NCI-H82 (cell line): ENCODE measurements at regions not wholly inside any gene's neighbourhood (a gene's known extent, or its start where the extent isn't known, plus 50 kb on each side); places are given as distances from the start of the nearest gene placed in this dataset.
A peak's percentile ranks its signal among the peaks of the same experiment; 100 is the strongest.

ENCODE experiments used
- DNase-seq: peaks from one replicate; lab custom pipeline; 2025; lab: John Stamatoyannopoulos, UW

- peak; percentile 53 for DNase-seq
Observed at GRCh38 chr15:69530991-69531664, 78.5 kb downstream of the RPLP1 start.

- DNase-seq = no peak
Observed at GRCh38 chr15:69531665-69532027, 79.0 kb downstream of the RPLP1 start.

- DNase-seq = peak; percentile 63
Observed at GRCh38 chr15:69532066-69532465, 79.4 kb downstream of the RPLP1 start.

DNA sequence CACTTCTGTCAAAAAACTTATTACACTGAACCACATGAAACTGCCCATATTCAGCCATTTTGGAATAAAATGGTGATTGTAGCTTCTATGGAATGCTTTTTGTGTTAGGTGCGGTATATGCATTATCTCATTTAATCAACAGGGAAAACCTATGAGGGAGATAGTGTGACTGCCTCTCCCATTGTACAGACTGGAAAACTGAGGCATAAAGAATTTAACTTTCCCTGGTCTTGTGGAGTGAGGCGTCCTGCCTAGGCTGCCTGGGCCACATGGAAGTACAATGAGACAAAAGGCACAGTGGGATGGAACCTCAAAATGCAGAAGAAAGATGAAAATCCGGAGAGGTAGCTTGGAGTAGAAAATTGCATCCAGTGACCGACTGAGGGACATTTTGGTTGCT is 80.2 kb downstream of the RPLP1 start:
- no peak for DNase-seq

GRCh38 chr15:69533522-69533921 is 80.9 kb downstream of the RPLP1 start:
- DNase-seq = no peak

- no peak for DNase-seq
Observed at GRCh38 chr15:69535101-69535638, 82.6 kb downstream of the RPLP1 start.

DNA sequence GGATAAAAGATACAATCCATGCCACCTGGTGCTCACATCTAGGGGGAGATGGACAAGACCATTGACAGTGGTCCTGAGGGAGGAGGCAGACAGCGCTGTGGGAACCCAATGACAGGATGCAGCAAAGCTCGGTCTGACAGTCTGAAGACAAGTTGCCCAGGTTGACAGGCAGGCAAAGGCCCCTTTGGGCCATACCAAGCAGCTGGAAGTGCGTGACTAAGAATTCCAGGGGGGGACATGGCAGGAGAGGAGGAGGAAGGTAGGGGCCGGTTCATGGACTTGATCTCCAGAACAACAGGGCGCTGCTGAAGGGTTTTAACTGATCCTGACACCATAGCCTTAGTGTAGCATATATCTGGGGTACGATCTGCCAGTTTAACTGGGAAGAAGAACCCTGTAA is 83.4 kb downstream of the RPLP1 start:
- peak; percentile 37 for DNase-seq

GRCh38 chr15:69536726-69537512 is 84.3 kb downstream of the RPLP1 start:
- no peak for DNase-seq

- peak; percentile 98 for DNase-seq
Observed at GRCh38 chr15:69537901-69538300, 85.3 kb downstream of the RPLP1 start.

DNA sequence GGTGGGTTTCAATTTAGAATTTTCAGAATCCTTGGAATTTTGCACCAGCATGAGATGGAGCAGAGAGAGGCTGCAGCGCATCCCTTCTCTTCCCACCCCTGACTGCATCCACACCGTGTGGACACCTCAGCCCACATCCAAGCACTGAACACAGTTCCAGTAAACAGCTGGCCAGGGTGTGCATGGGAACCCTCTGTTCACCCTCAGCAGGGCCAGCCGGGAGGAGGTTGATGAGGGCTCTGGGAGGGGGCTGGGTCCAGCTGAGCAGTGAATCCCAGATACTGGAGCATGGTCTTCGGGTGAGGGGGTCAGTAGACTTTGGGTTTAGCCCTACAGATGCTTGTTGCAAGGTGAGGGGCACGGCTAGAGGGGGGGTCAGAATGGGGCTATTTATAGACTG is 85.8 kb downstream of the RPLP1 start:
- DNase-seq = peak; percentile 78

DNA sequence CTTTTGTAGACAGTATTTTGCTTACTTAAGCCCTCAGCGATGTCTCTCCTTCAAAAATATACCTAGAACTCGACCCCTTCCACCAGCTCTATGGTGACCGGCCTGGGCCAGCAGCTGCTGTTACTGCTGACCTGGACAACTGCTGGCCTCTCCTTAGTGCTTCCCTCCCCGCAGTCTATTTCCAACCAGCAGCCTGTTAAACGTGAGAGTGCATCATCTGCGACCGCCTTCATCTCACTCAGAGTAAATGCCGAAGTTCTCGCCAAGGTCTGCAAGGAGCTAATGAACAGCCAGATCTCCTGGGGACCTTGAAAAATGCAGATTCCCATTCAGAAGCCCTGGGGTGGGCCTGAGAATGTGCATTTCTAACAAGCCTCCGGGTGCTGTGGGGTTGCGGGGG is 86.7 kb downstream of the RPLP1 start:
- DNase-seq = no peak

DNA sequence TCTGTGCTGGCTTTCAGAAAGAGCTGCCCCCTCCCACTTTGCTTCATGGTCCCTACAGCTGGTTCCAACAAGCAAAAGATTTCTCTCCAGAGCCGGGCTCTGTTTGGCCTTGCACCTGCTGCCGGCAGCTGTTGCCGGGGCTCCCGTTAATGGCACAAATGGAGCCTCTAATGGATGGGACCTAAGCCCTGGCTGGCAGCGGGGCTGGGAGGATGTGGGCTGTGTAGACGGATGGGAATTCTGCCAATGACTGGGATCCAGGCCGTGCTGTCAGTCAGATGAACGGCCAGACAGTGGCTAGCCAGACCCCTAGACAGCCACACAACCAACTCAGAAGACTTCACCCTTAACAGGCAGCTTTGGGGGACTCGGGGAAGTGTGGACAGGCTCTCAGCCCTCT is 88.0 kb downstream of the RPLP1 start:
- peak; percentile 81 for DNase-seq

- no peak for DNase-seq
Observed at GRCh38 chr15:69542028-69542427, 89.4 kb downstream of the RPLP1 start.

DNA sequence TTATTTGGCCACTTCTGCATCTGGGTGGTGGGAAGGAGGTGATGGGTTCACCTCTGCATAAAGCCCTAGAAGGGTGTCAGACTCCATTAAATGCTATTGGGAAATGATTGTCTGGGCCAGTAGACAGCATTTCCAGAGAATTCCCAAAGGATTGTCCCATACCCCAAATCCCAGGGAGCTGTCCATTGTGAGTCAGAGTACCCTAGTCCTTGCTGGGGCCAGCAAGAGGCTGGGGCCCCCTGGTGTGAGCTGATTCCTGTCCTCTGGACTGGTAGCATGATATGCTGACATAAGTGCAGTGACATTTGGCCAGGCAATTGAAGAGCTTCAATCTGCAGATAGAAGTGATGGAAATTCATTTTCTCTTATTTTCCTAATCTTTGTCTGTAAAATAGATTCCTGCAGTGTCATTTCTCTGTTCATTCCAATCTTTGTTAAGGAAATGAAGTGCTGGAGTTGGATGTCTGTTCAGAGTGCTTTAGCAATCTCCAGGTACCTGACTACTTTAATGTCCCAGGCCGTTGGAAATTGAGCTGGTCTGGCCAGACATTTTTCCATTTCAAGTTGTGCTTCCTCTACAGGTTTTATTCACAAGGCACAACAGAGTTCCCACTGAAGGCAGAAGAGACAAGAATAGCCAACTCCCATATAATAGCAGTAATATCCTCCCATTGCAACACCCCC is 91.2 kb downstream of the RPLP1 start:
- DNase-seq = no peak

DNA sequence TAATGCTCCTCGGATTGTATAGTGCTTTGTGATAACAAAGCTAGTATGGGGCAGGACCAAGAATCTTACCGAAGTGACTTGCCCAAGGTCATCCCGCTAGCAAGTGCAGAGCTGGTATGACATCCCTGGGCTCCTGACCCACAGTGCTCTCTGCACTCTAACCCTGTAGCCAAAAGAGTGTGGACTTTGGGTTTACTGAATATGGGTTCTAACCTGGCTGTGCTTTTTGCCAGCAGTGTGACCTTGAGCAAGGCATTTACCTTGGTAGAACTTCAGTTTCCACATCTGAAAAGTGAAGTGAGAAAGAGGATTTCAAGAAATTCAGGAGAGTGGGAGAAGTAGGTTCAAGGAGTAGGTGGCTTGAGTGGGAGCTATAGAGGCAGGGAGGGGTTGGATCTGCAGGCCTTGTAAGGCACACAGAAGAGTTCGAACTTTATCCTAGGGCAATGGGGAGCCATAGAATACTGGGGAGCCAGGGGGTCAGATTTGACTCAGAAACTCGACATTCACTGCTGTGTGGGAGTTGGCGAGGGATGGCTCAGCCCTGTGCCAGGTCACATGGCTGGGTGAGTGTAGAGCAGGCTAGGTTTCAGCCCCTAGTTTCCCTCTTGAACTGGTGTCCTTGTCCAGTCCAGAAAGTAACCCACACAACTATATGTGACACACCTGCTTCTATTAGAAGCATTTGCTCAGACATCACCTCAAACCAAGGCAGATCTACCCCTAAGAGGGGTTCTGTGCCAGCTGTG is 91.9 kb downstream of the RPLP1 start:
- no peak for DNase-seq

DNA sequence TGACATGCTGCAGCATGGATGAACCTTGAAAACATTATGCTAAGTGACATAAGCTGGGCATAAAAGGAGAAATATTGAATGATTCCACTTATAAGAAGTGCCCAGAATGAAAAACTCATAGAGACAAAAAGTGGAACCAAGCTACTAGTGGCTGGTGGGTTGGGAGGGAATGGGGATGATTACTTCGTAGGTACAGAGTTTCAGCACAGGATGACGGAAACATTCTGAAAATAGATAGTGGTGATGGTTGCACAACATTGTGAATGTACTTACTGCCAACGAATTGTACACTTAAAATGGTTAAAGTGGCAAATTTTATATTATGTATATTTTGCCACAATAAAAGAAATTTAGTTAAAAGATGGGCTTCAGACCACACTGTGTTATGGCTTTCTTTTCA is 93.6 kb downstream of the RPLP1 start:
- DNase-seq = no peak

DNA sequence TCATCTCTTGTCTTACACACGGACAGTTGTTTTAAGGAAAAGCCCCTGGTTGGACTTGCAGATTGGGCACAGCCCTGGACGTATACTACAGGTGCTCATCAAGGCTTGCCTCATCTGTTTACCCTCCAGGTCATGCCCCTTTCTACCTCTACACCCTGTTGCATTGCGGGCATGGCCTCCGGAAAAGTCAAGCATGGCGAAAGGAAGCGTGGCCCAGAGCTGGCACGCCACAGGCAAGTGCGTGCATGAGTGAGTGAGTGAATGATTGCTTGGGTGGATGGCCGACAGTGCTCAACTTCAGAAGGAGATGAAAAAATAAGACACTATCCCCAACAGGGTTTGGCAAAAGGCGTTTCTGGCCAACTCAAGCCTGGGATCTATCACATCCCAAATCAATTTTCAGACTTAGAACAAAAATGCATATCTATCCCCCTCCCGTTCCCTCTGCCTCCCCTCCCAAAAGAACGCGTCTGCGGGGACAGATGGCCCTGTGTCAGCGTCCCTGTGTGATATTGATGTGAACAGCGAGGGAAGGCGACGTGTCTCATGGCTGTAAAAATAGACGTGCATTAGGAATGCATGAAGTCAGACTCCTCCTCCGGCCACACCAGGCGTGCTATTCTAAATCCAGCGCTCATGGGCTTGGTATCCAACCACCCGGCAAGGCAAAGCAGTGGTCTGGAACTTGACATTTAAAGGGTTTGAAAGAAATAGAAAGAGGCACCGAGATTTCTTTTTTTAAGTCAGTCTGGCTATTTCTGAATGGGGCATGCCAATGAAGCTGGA is 96.0 kb downstream of the RPLP1 start:
- peak; percentile 28 for DNase-seq

- no peak for DNase-seq
Observed at GRCh38 chr15:69551391-69552056, 98.9 kb downstream of the RPLP1 start.

GRCh38 chr15:69552057-69552815 is 99.6 kb downstream of the RPLP1 start:
- DNase-seq = no peak

GRCh38 chr15:69553686-69554085 is 101.1 kb downstream of the RPLP1 start:
- DNase-seq = no peak
